ENCODE measurements at regions not wholly inside any gene's neighbourhood (a gene's known extent, or its start where the extent isn't known, plus 50 kb on each side); places are given as distances from the start of the nearest gene placed in this dataset.

GRCh38 chr21:27362249-27362648 lies 395.4 kb upstream of the ADAMTS5 start:
- no peaks in the 10 kb centered on the region for H3K4me1 ChIP-seq (ENCODE audit: control insufficient read depth, insufficient read depth, low read length)
- in situ Hi-C loops (cut with HindIII; ENCODE audit: low pct_unique_long_range_greater_than_20kb, low sequenced_read_pairs), result no loop called here
- no peaks in the 10 kb centered on the region for H3K36me3 ChIP-seq (ENCODE audit: control insufficient read depth, insufficient read depth, low read length)
- no peak for ATAC-seq
- H3K27ac ChIP-seq (ENCODE audit: low read length), result no peak overlapping the region
- ChIA-PET CTCF (no interaction called here), POLR2A (no interaction called here)
- no peaks in the 10 kb centered on the region for H3K27me3 ChIP-seq (ENCODE audit: control insufficient read depth, insufficient read depth, low read length)
- no TSS peak for BruUV-seq (replicated peaks)
- H3K9me3 ChIP-seq (ENCODE audit: control insufficient read depth, insufficient read depth, low read depth, low read length), result no peaks in the 10 kb centered on the region
- no peak for TF ChIP-seq POLR2AphosphoS5 (IDR thresholded peaks at IDR 0.05; ENCODE audit: low read depth, low read length)
- TF ChIP-seq REST (IDR thresholded peaks at IDR 0.05; ENCODE audit: insufficient read depth in 1 of 2, low read depth in 2 of 2, low read length in 1 of 2), result no peak
- TF ChIP-seq TCF7L2 (IDR thresholded peaks at IDR 0.05; ENCODE audit: low read depth, low read length), result no peak
- TF ChIP-seq CTCF (IDR thresholded peaks at IDR 0.05), result no peak
- TF ChIP-seq SIN3A (IDR thresholded peaks at IDR 0.05; ENCODE audit: borderline replicate concordance, insufficient read depth, low read depth, low read length), result no peak
- DNase-seq (ENCODE audit: low read depth, low spot score), result no peak
- H3K4me3 ChIP-seq (ENCODE audit: low read depth in 2 of 2, low read length in 2 of 2), result no peak overlapping the region
- intact Hi-C loops (cut with micrococcal nuclease; ENCODE audit: unreplicated experiment), result no loop called here

GRCh38 chr21:27359141-27359540 lies 392.3 kb upstream of the ADAMTS5 start:
- POLR2A ChIA-PET, result no interaction called here
- in situ Hi-C loops (cut with HindIII; ENCODE audit: low pct_unique_long_range_greater_than_20kb, low sequenced_read_pairs), result no loop called here
- intact Hi-C loops (cut with micrococcal nuclease; ENCODE audit: unreplicated experiment), result no loop called here
- Histone ChIP-seq H3K9me3 (ENCODE audit: control insufficient read depth, insufficient read depth, low read depth, low read length) (no peaks in the 10 kb centered on the region), H3K4me1 (ENCODE audit: control insufficient read depth, insufficient read depth, low read length) (no peaks in the 10 kb centered on the region), H3K36me3 (ENCODE audit: control insufficient read depth, insufficient read depth, low read length) (no peaks in the 10 kb centered on the region; the same call in 1 of the 2 replicates), H3K4me3 (ENCODE audit: low read depth in 2 of 2, low read length in 2 of 2) (no peak overlapping the region), H3K27me3 (ENCODE audit: control insufficient read depth, insufficient read depth, low read length) (no peaks in the 10 kb centered on the region), H3K27ac (ENCODE audit: low read length) (no peak overlapping the region)
- ATAC-seq, result no peak
- CTCF ChIA-PET, result no interaction called here
- TF ChIP-seq POLR2AphosphoS5 (IDR thresholded peaks at IDR 0.05; ENCODE audit: low read depth, low read length) (no peak), REST (IDR thresholded peaks at IDR 0.05; ENCODE audit: insufficient read depth in 1 of 2, low read depth in 2 of 2, low read length in 1 of 2) (no peak), CTCF (IDR thresholded peaks at IDR 0.05) (no peak), TCF7L2 (IDR thresholded peaks at IDR 0.05; ENCODE audit: low read depth, low read length) (no peak), SIN3A (IDR thresholded peaks at IDR 0.05; ENCODE audit: borderline replicate concordance, insufficient read depth, low read depth, low read length) (no peak)
- DNase-seq (ENCODE audit: low read depth, low spot score), result no peak
- BruUV-seq (replicated peaks), result no TSS peak
